ENCODE measurements at regions not wholly inside any gene's neighbourhood (a gene's known extent, or its start where the extent isn't known, plus 50 kb on each side); places are given as distances from the start of the nearest gene placed in this dataset. TPM values are rescaled to one million over a fixed set of nuclear protein-coding genes. Genes with fewer than 3 reads are reported as not detected.

DNA sequence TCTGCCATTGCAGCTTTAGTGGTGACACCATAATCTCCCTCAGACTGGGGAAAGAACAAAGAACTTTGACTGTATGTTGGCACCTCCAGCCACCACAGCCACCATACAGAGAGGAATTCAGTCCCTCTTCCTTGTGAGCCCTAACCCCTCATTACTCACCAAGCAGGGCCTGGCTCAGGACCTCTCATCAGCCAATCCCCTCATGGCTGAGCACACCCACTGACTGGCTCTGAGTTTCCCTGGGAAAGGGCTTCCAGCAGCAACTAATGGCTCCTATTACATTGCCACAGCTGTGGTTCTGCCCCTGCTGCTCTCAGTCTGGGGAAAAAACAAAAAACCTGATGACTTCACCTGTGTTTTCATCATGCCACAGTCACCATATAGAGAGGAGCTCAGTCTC, 1482.6 kb downstream of the FAM133A start (continued):
- no peak for TF ChIP-seq MTF1 (CRISPR knock-in tag; IDR thresholded peaks at IDR 0.05)

MicroRNAs in the stretch of these regions (microRNA counts, 767-probe panel; counts per million panel counts)
- microRNA hsa-miR-548m, result not detected

Small RNA genes lying in the stretch of these regions (microRNA-seq; reads per million reads assigned to microRNA genes)
- not detected for gene MIR548M

Small RNA genes lying in the stretch of these regions (small RNA-seq; reads per million reads assigned to genes)
- gene MIR548M (ENCODE audit: insufficient read depth in 2 of 3, insufficient read length in 3 of 3, low read depth in 2 of 3, low replicate concordance in 1 of 3), result 0 reads per million in 3 experiments

All from HepG2 (cell line).